RWPE1 (cell line): ENCODE measurements at regions not wholly inside any gene's neighbourhood (a gene's known extent, or its start where the extent isn't known, plus 50 kb on each side); places are given as distances from the start of the nearest gene placed in this dataset.

Experiments
- CTCF ChIA-PET: fragments of 350-600 bp; sonication (Branson Sonifier 250); formaldehyde crosslinking; extraction: SDS; loops from one replicate; lab custom pipeline; 2021; lab: Yijun Ruan, JAX
- POLR2A ChIA-PET: fragments of 400-600 bp; formaldehyde crosslinking; extraction: SDS; loops from one replicate; lab custom pipeline; 2020; ENCODE audit warnings: antibody characterized with exemption; ENCODE audit not compliant: low non-redundant PET; lab: Yijun Ruan, JAX
- DNase-seq: peaks from one replicate; pipeline ENCODE4 v3.0.0; 2012; ENCODE audit warnings: low spot score
- H3K27ac ChIP-seq: fragments of 450-650 bp; 2 replicates; pipeline ENCODE4 v1.5.1; 2017
- TF ChIP-seq, protein P1 (sequence below): fragments of 450-650 bp; conservative IDR thresholded peaks from 2 replicates; pipeline ENCODE4 v1.5.1; 2017; ENCODE audit warnings: low read depth, mild to moderate bottlenecking

- no peak for DNase-seq
- TF ChIP-seq, protein P1, sequence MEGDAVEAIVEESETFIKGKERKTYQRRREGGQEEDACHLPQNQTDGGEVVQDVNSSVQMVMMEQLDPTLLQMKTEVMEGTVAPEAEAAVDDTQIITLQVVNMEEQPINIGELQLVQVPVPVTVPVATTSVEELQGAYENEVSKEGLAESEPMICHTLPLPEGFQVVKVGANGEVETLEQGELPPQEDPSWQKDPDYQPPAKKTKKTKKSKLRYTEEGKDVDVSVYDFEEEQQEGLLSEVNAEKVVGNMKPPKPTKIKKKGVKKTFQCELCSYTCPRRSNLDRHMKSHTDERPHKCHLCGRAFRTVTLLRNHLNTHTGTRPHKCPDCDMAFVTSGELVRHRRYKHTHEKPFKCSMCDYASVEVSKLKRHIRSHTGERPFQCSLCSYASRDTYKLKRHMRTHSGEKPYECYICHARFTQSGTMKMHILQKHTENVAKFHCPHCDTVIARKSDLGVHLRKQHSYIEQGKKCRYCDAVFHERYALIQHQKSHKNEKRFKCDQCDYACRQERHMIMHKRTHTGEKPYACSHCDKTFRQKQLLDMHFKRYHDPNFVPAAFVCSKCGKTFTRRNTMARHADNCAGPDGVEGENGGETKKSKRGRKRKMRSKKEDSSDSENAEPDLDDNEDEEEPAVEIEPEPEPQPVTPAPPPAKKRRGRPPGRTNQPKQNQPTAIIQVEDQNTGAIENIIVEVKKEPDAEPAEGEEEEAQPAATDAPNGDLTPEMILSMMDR: no peak
- H3K27ac ChIP-seq: no peak overlapping the region
- ChIA-PET POLR2A (no interaction called here), CTCF (no interaction called here)
Observed at GRCh38 chr4:137468836-137469235, 63.5 kb downstream of the PCDH18 start.

- TF ChIP-seq, protein P1: no peak
- DNase-seq: no peak
- CTCF ChIA-PET: no interaction called here
- POLR2A ChIA-PET: no interaction called here
- H3K27ac ChIP-seq: no peak overlapping the region
Observed at GRCh38 chr4:137467537-137467936, 64.8 kb downstream of the PCDH18 start.

- POLR2A ChIA-PET: no interaction called here
Observed at GRCh38 chr4:137463377-137464003, 68.8 kb downstream of the PCDH18 start.

GRCh38 chr4:137455647-137456321, 76.5 kb downstream of the PCDH18 start:
- TF ChIP-seq, protein P1: no peak
- CTCF ChIA-PET: interaction anchor here (0.6 kb wide), 2 partner anchors 8 to 542 kb away, joined by 3 read pairs; no protein-coding TSS in a partner anchor
- POLR2A ChIA-PET: no interaction called here
- DNase-seq: no peak
- H3K27ac ChIP-seq: no peak overlapping the region

More at GRCh38 chr4:137463377-137464003, 68.8 kb downstream of the PCDH18 start:
- CTCF ChIA-PET: interaction anchor here (0.6 to 0.7 kb wide), 2 partner anchors 8 to 145 kb away, joined by 3 read pairs; no protein-coding TSS in a partner anchor
- H3K27ac ChIP-seq: no peak overlapping the region
- DNase-seq: no peak
- TF ChIP-seq, protein P1: no peak

DNA sequence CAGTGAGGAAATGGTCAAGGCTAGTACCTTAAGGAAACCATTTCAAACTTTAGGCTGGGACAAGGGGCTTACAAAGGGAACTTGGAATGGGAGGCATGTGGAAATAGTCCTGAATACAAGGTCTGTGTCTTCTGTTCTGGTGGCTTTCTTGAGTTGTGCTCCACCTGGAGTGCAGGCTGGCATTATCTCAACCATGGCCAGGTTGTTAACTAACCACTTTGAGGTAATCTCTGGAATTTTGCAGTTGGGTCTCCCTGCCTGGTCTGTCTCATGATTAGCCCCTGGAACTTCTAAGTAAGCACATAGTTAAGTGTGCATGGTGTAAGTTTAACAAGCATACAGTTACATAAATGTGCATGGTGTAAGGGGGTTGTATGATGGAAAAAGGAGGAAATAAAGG, 77.5 kb downstream of the PCDH18 start:
- DNase-seq: no peak
- ChIA-PET CTCF (interaction anchor here (0.6 kb wide), 1 partner anchor 53 kb away, joined by 3 read pairs; no protein-coding TSS in a partner anchor), POLR2A (no interaction called here)
- H3K27ac ChIP-seq: no peak overlapping the region
- TF ChIP-seq, protein P1: no peak

- ChIA-PET POLR2A (no interaction called here), CTCF (interaction anchor here (0.6 kb wide), 1 partner anchor 17 kb away, joined by 9 read pairs; no protein-coding TSS in a partner anchor)
Observed at GRCh38 chr4:137452799-137453198, 79.5 kb downstream of the PCDH18 start.

More at GRCh38 chr4:137452799-137453198, 79.5 kb downstream of the PCDH18 start:
- TF ChIP-seq, protein P1: no peak
- no peak for DNase-seq
- no peak overlapping the region for H3K27ac ChIP-seq
